ENCODE measurements at regions not wholly inside any gene's neighbourhood (a gene's known extent, or its start where the extent isn't known, plus 50 kb on each side); places are given as distances from the start of the nearest gene placed in this dataset.

DNA sequence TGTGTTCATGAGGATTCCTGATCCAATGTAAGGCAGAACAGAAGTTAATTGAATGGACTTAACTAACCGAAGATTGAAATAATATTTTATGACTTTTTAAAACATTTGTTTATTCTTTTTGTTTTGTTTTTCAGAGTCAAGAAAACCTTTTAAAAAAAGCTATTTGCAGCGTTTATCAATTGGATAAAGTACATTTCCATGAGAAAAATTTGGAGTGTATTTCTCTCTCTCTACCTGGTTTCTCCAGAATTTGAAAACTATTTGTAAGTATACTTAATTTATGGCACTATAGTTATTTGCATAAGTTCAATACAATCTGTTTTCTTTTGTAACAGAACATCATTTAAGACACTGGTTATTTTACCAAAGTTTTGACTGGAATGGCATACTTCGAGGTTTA, 208.0 kb upstream of the UBL3 start:
- H2AFZ ChIP-seq (ENCODE audit: low read depth, low read length) = no peak overlapping the region
- intact Hi-C loops (cut with micrococcal nuclease) = no loop called here
- no peak for DNase-seq (ENCODE audit: extremely low read depth in 1 of 4, low spot score in 3 of 4)
- H3K4me3 ChIP-seq = no peak overlapping the region
- no peaks in the 10 kb centered on the region for H3K9me1 ChIP-seq (ENCODE audit: control insufficient read depth, insufficient read depth, low read length)
- H3K27me3 ChIP-seq (ENCODE audit: control insufficient read depth in 2 of 2, insufficient read depth in 2 of 2, low read length in 2 of 2) = no peaks in the 10 kb centered on the region
- no peaks in the 10 kb centered on the region for H3K36me3 ChIP-seq (ENCODE audit: control insufficient read depth, insufficient read depth, low read length)
- BruUV-seq (replicated peaks) = no TSS peak
- no peaks in the 10 kb centered on the region for H4K20me1 ChIP-seq (replicated peaks; ENCODE audit: control insufficient read depth, insufficient read depth, low read length)
- no peak overlapping the region for H3K27ac ChIP-seq (ENCODE audit: extremely low read depth, low read depth, low read length)
- H3K4me1 ChIP-seq (replicated peaks in 1 of 2; ENCODE audit: control insufficient read depth in 2 of 2, insufficient read depth in 2 of 2, low read length in 2 of 2) = no peaks in the 10 kb centered on the region
- in situ Hi-C loops (cut with MboI) = no loop called here
- no peak for FAIRE-seq
- CTCF ChIA-PET (ENCODE audit: low intra/inter-chr PET ratio) = no interaction called here
- WGBS (ENCODE audit: insufficient coverage, low coverage, missing lambda C conversion rate) = 3% methylated on average over 3 of the region's 3 CpGs
- no peak for ATAC-seq
- H3K79me2 ChIP-seq (ENCODE audit: control insufficient read depth, insufficient read depth, low read length) = no peaks in the 10 kb centered on the region
- no peak overlapping the region for H3K4me2 ChIP-seq (ENCODE audit: insufficient read depth, low read length)
- no peak for TF ChIP-seq BCL6 (CRISPR knock-in tag; IDR thresholded peaks at IDR 0.05)
- no peak for TF ChIP-seq ZNF121 (CRISPR knock-in tag; conservative IDR thresholded peaks at IDR 0.05)
- TF ChIP-seq, protein P1, sequence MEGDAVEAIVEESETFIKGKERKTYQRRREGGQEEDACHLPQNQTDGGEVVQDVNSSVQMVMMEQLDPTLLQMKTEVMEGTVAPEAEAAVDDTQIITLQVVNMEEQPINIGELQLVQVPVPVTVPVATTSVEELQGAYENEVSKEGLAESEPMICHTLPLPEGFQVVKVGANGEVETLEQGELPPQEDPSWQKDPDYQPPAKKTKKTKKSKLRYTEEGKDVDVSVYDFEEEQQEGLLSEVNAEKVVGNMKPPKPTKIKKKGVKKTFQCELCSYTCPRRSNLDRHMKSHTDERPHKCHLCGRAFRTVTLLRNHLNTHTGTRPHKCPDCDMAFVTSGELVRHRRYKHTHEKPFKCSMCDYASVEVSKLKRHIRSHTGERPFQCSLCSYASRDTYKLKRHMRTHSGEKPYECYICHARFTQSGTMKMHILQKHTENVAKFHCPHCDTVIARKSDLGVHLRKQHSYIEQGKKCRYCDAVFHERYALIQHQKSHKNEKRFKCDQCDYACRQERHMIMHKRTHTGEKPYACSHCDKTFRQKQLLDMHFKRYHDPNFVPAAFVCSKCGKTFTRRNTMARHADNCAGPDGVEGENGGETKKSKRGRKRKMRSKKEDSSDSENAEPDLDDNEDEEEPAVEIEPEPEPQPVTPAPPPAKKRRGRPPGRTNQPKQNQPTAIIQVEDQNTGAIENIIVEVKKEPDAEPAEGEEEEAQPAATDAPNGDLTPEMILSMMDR (IDR thresholded peaks at IDR 0.05 in 2 of 3, conservative IDR thresholded peaks at IDR 0.05 in 1 of 3; ENCODE audit: insufficient read depth in 2 of 3, low read depth in 1 of 3, low read length in 3 of 3) = no peak
- TF ChIP-seq, protein P2, sequence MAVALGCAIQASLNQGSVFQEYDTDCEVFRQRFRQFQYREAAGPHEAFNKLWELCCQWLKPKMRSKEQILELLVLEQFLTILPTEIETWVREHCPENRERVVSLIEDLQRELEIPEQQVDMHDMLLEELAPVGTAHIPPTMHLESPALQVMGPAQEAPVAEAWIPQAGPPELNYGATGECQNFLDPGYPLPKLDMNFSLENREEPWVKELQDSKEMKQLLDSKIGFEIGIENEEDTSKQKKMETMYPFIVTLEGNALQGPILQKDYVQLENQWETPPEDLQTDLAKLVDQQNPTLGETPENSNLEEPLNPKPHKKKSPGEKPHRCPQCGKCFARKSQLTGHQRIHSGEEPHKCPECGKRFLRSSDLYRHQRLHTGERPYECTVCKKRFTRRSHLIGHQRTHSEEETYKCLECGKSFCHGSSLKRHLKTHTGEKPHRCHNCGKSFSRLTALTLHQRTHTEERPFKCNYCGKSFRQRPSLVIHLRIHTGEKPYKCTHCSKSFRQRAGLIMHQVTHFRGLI (CRISPR knock-in tag; IDR thresholded peaks at IDR 0.05) = no peak
- TF ChIP-seq ZNF165 (CRISPR knock-in tag; IDR thresholded peaks at IDR 0.05; ENCODE audit: borderline replicate concordance) = no peak
- no peak for TF ChIP-seq CREBBP (IDR thresholded peaks at IDR 0.05; ENCODE audit: low read depth, low read length)
- TF ChIP-seq RNF2 (IDR thresholded peaks at IDR 0.05) = no peak
- TF ChIP-seq, protein P3, sequence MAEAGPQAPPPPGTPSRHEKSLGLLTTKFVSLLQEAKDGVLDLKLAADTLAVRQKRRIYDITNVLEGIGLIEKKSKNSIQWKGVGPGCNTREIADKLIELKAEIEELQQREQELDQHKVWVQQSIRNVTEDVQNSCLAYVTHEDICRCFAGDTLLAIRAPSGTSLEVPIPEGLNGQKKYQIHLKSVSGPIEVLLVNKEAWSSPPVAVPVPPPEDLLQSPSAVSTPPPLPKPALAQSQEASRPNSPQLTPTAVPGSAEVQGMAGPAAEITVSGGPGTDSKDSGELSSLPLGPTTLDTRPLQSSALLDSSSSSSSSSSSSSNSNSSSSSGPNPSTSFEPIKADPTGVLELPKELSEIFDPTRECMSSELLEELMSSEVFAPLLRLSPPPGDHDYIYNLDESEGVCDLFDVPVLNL (CRISPR knock-in tag; IDR thresholded peaks at IDR 0.05; ENCODE audit: low read depth) = no peak
- no peak for TF ChIP-seq ESRRB (CRISPR knock-in tag; IDR thresholded peaks at IDR 0.05; ENCODE audit: borderline replicate concordance)
- no peak for TF ChIP-seq IFI16 (CRISPR knock-in tag; IDR thresholded peaks at IDR 0.05)
- TF ChIP-seq ZNF551 (CRISPR knock-in tag; IDR thresholded peaks at IDR 0.05) = no peak
- TF ChIP-seq ZBTB17 (CRISPR knock-in tag; IDR thresholded peaks at IDR 0.05) = no peak
- TF ChIP-seq POLR2B (IDR thresholded peaks at IDR 0.05; ENCODE audit: low read depth, partially characterized antibody) = no peak
- no peak for TF ChIP-seq ELF1 (tag; IDR thresholded peaks at IDR 0.05)
- no peak for TF ChIP-seq ZNF3 (CRISPR knock-in tag; IDR thresholded peaks at IDR 0.05)
- TF ChIP-seq ZNF133 (CRISPR knock-in tag; IDR thresholded peaks at IDR 0.05) = no peak
- TF ChIP-seq BACH1 (tag; IDR thresholded peaks at IDR 0.05) = no peak
- no peak for TF ChIP-seq HEY1 (CRISPR knock-in tag; IDR thresholded peaks at IDR 0.05; ENCODE audit: borderline replicate concordance)
- no peak for TF ChIP-seq SRSF9 (IDR thresholded peaks at IDR 0.05; ENCODE audit: borderline replicate concordance, low read depth, low read length)
- POLR2A ChIA-PET = no interaction called here
- no peak overlapping the region for H3K9ac ChIP-seq (ENCODE audit: insufficient read depth in 1 of 2, low read depth in 2 of 2, low read length in 2 of 2)
- no peaks in the 10 kb centered on the region for H3K9me3 ChIP-seq (replicated peaks; ENCODE audit: control insufficient read depth, insufficient read depth, low read depth, low read length)
